Neural cell (in vitro differentiated cells): ENCODE measurements at regions not wholly inside any gene's neighbourhood (a gene's known extent, or its start where the extent isn't known, plus 50 kb on each side); places are given as distances from the start of the nearest gene placed in this dataset.

ENCODE experiments used
- H2AFZ ChIP-seq: fragments of 200-600, 300-800 bp; sonication (generic), shearing (Covaris generic); 2 replicates; pipeline ENCODE4 v1.6.0; 2014; ENCODE audit warnings: low read depth, mild to moderate bottlenecking, antibody characterized with exemption, low read length, moderate library complexity
- H3F3A ChIP-seq: fragments of 200-600 bp; shearing (Covaris generic); 2 replicates; pipeline ENCODE4 v1.6.1; 2016; ENCODE audit warnings: mild to moderate bottlenecking, moderate library complexity, mixed read lengths, antibody characterized with exemption, low read length; ENCODE audit not compliant: insufficient read depth, poor library complexity, severe bottlenecking
- H3K27ac ChIP-seq: fragments of 200-600, 300-800 bp; sonication (generic), shearing (Covaris generic); 2 replicates; pipeline ENCODE4 v1.5.1; 2014; ENCODE audit warnings: mild to moderate bottlenecking, low read length, moderate library complexity
- H3K27me3 ChIP-seq: fragments of 300-800, 200-600 bp; sonication (generic), shearing (Covaris generic); 2 replicates; pipeline ENCODE4 v1.6.0; 2014; ENCODE audit warnings: mild to moderate bottlenecking, low read depth, low read length, moderate library complexity; ENCODE audit not compliant: insufficient read depth
- H3K36me3 ChIP-seq: fragments of 300-800, 200-600 bp; sonication (generic), shearing (Covaris generic); 2 replicates; pipeline ENCODE4 v1.5.1; 2014; ENCODE audit warnings: mild to moderate bottlenecking, antibody characterized with exemption, low read length, moderate library complexity; ENCODE audit not compliant: insufficient read depth
- H3K4me2 ChIP-seq: fragments of 300-800, 200-600 bp; sonication (generic), shearing (Covaris generic); 2 replicates; pipeline ENCODE4 v1.6.0; 2014; ENCODE audit warnings: mild to moderate bottlenecking, low read length
- H3K4me3 ChIP-seq: fragments of 300-800, 200-600 bp; sonication (generic), shearing (Covaris generic); 2 replicates; pipeline ENCODE4 v1.5.1; 2014; ENCODE audit warnings: mild to moderate bottlenecking, low read length, moderate library complexity
- H3K79me2 ChIP-seq: fragments of 200-600 bp; shearing (Covaris generic); replicated peaks from 2 replicates; pipeline ENCODE4 v1.6.0; 2014; ENCODE audit warnings: mild to moderate bottlenecking, low read length, moderate library complexity; ENCODE audit not compliant: insufficient read depth
- H3K9ac ChIP-seq: fragments of 300-800, 200-600 bp; sonication (generic), shearing (Covaris generic); 2 replicates; pipeline ENCODE4 v1.6.1; 2016; ENCODE audit warnings: mild to moderate bottlenecking, low read length, mixed read lengths
- H3K9me2 ChIP-seq: fragments of 200-600 bp; shearing (Covaris generic); 2 replicates; pipeline ENCODE4 v1.6.1; 2016; ENCODE audit warnings: mild to moderate bottlenecking, low read length, mixed read lengths; ENCODE audit not compliant: insufficient read depth
- H3K9me3 ChIP-seq: fragments of 200-600, 300-800 bp; sonication (generic), shearing (Covaris generic); 2 replicates; pipeline ENCODE4 v1.6.1; 2016; ENCODE audit warnings: mild to moderate bottlenecking, mixed run types, low read length, moderate library complexity, mixed read lengths
- H4K20me1 ChIP-seq: fragments of 200-600 bp; shearing (Covaris generic); 2 replicates; pipeline ENCODE4 v1.6.1; 2016; ENCODE audit warnings: mild to moderate bottlenecking, mixed run types; ENCODE audit not compliant: insufficient read depth
- CTCF ChIP-seq: fragments of 450-650 bp; IDR thresholded peaks from 2 replicates; pipeline ENCODE4 v1.5.1; 2014; ENCODE audit warnings: antibody characterized with exemption, mild to moderate bottlenecking, moderate library complexity; ENCODE audit not compliant: poor library complexity, severe bottlenecking
- EP300 ChIP-seq: fragments of 450-650 bp; conservative IDR thresholded peaks from 2 replicates; pipeline ENCODE4 v1.6.1; 2014; ENCODE audit warnings: antibody characterized with exemption, mild to moderate bottlenecking, moderate library complexity; ENCODE audit not compliant: poor library complexity, severe bottlenecking
- EZH2 ChIP-seq: fragments of 200-600, 300-800 bp; shearing (Covaris generic), sonication (generic); IDR thresholded peaks from 2 replicates; pipeline ENCODE4 v1.6.1; 2014; ENCODE audit warnings: antibody characterized with exemption, low read length, borderline replicate concordance, mild to moderate bottlenecking; ENCODE audit not compliant: insufficient read depth, poor library complexity, severe bottlenecking
- MXI1 ChIP-seq: fragments of 450-650 bp; conservative IDR thresholded peaks from 2 replicates; pipeline ENCODE4 v1.6.1; 2014; ENCODE audit warnings: antibody characterized with exemption, mild to moderate bottlenecking; ENCODE audit not compliant: poor library complexity, severe bottlenecking
- POLR2AphosphoS5 ChIP-seq: IDR thresholded peaks from 2 replicates; pipeline ENCODE4 v1.6.1; 2012
- RAD21 ChIP-seq: fragments of 450-650 bp; conservative IDR thresholded peaks from 2 replicates; pipeline ENCODE4 v1.6.1; 2014; ENCODE audit warnings: antibody characterized with exemption, mild to moderate bottlenecking, moderate library complexity
- SMC3 ChIP-seq: fragments of 450-650 bp; conservative IDR thresholded peaks from 2 replicates; pipeline ENCODE4 v1.6.1; 2014; ENCODE audit warnings: antibody characterized with exemption, mild to moderate bottlenecking, moderate library complexity; ENCODE audit not compliant: poor library complexity
- TAF1 ChIP-seq: IDR thresholded peaks from 2 replicates; pipeline ENCODE4 v1.6.1; 2012; ENCODE audit warnings: low read depth
- TF ChIP-seq, protein P1 (sequence below): IDR thresholded peaks from 2 replicates; pipeline ENCODE4 v1.6.1; 2012; ENCODE audit warnings: borderline replicate concordance

DNA sequence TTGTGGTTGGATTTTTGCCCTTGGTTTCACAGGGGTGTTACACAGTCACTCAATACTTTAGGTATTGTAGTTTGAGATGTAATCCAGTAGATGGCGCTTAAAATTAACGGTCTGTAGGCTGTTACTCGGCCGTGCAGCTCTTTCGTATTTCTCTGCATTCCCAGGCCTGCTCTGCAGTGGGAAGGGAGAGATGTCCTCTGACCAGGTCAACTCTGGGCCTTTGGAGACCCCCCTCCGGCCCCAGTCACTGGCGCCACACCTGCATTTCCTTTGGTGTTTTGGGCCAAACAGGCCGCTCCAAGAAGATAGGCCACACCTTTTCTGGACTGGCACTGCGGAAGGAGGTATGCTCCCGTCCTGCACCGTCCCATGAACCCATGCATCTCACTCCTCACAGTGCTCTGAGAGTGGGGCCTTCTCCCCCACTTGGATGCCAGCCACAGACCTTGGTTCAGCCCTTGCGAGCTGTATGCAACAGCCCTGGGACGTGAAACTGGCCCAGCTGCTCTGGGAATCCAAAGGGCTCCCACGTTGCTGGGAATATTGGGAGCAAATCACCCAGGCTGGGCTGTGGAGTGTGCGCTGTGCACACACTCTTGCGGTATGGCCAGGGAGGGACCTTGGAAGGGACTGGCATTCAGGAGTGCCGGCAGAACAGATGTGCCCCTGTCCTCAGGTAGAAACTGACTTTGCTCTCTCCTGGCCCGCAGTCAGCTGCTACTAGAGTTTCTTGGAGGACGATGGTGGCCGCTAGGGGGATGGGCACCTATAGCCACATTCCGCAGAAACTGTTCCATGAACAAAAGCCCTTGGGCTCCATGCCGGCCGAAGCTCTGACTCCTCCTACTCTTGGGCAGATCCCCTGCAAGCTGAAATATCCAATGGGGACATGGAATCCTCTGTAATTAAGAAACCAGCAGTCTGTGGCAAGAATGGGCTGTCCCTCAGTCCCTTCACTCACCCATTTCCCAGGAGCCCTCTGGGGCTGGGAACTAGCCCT, 410.5 kb upstream of the CADM2 start:
- Histone ChIP-seq H3K9ac (no peak overlapping the region), H3K4me2 (no peak overlapping the region), H3K4me3 (no peak overlapping the region), H3K27me3 (no peaks in the 10 kb centered on the region), H3K9me2 (no peaks in the 10 kb centered on the region), H4K20me1 (no peaks in the 10 kb centered on the region), H2AFZ (no peak overlapping the region), H3K79me2 (no peaks in the 10 kb centered on the region), H3K9me3 (no peaks in the 10 kb centered on the region), H3F3A (no peaks in the 10 kb centered on the region), H3K27ac (no peak overlapping the region), H3K36me3 (no peaks in the 10 kb centered on the region)
- TF ChIP-seq EP300 (no peak), CTCF (peak; percentile 53), EZH2 (no peak), MXI1 (no peak), RAD21 (peak; percentile 52), SMC3 (peak; percentile 54), TAF1 (no peak), POLR2AphosphoS5 (no peak)
- TF ChIP-seq, protein P1, sequence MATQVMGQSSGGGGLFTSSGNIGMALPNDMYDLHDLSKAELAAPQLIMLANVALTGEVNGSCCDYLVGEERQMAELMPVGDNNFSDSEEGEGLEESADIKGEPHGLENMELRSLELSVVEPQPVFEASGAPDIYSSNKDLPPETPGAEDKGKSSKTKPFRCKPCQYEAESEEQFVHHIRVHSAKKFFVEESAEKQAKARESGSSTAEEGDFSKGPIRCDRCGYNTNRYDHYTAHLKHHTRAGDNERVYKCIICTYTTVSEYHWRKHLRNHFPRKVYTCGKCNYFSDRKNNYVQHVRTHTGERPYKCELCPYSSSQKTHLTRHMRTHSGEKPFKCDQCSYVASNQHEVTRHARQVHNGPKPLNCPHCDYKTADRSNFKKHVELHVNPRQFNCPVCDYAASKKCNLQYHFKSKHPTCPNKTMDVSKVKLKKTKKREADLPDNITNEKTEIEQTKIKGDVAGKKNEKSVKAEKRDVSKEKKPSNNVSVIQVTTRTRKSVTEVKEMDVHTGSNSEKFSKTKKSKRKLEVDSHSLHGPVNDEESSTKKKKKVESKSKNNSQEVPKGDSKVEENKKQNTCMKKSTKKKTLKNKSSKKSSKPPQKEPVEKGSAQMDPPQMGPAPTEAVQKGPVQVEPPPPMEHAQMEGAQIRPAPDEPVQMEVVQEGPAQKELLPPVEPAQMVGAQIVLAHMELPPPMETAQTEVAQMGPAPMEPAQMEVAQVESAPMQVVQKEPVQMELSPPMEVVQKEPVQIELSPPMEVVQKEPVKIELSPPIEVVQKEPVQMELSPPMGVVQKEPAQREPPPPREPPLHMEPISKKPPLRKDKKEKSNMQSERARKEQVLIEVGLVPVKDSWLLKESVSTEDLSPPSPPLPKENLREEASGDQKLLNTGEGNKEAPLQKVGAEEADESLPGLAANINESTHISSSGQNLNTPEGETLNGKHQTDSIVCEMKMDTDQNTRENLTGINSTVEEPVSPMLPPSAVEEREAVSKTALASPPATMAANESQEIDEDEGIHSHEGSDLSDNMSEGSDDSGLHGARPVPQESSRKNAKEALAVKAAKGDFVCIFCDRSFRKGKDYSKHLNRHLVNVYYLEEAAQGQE: no peak

DNA sequence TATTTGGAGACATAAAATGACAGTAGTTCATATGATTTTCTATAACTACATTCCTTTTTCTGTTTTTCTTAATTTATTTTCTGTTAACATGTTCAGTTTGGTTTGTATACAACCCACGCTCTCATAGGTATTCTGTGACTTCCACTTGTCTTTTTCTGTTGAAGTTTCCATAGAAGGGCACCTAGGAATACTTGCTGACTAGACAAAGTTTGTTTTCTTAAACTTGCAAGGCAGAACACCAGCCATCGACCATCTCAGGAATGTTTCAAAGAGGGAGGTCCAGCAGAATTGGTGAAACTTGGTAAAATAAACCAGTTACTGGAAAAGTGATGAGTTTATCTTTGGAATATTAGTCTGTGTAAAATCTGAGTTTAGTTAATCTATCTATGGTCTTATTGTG, 403.2 kb upstream of the CADM2 start:
- no peaks in the 10 kb centered on the region for H3K36me3 ChIP-seq
- no peaks in the 10 kb centered on the region for H4K20me1 ChIP-seq
- no peaks in the 10 kb centered on the region for H3K79me2 ChIP-seq
- H3F3A ChIP-seq: no peaks in the 10 kb centered on the region
- no peak overlapping the region for H3K4me3 ChIP-seq
- TF ChIP-seq CTCF: no peak
- TF ChIP-seq MXI1: no peak
- no peak for TF ChIP-seq SMC3
- TF ChIP-seq POLR2AphosphoS5: no peak
- no peak for TF ChIP-seq TAF1
- TF ChIP-seq, protein P1: no peak
- TF ChIP-seq EZH2: no peak
- TF ChIP-seq RAD21: no peak
- TF ChIP-seq EP300: no peak
- H3K27ac ChIP-seq: no peak overlapping the region
- no peak overlapping the region for H3K9ac ChIP-seq
- H3K9me3 ChIP-seq: no peaks in the 10 kb centered on the region
- H3K27me3 ChIP-seq: no peaks in the 10 kb centered on the region
- H3K4me2 ChIP-seq: no peak overlapping the region
- H3K9me2 ChIP-seq: no peaks in the 10 kb centered on the region
- no peak overlapping the region for H2AFZ ChIP-seq
